ENCODE measurements at regions not wholly inside any gene's neighbourhood (a gene's known extent, or its start where the extent isn't known, plus 50 kb on each side); places are given as distances from the start of the nearest gene placed in this dataset.

GRCh38 chr1:198864695-198865094 lies 225.9 kb downstream of the PTPRC start:
- no peak overlapping the region for H3K14ac ChIP-seq (ENCODE audit: low read length in 2 of 2)
- H2AK5ac ChIP-seq (ENCODE audit: low read length, severe bottlenecking), result no peak overlapping the region
- H2BK5ac ChIP-seq (ENCODE audit: low read depth, low read length, poor library complexity, severe bottlenecking), result no peak overlapping the region
- WGBS, result no CpG with 5 or more reads among the region's 4 CpGs
- no peak overlapping the region for H2BK120ac ChIP-seq (ENCODE audit: low read depth, low read length)
- H3K4me2 ChIP-seq (ENCODE audit: low read length, poor library complexity, severe bottlenecking), result no peak overlapping the region
- H3K27ac ChIP-seq (ENCODE audit: low read length, poor library complexity, severe bottlenecking), result no peak overlapping the region
- H3K4ac ChIP-seq (ENCODE audit: low read depth in 1 of 2, low read length in 2 of 2), result no peak overlapping the region
- no peak overlapping the region for H3K9ac ChIP-seq (ENCODE audit: low read length)
- no peaks in the 10 kb centered on the region for H3K36me3 ChIP-seq (ENCODE audit: control insufficient read depth in 1 of 2, insufficient read depth in 2 of 2, low read depth in 1 of 2, low read length in 2 of 2)
- no peak overlapping the region for H2AFZ ChIP-seq (ENCODE audit: low read depth, low read length)
- no peak overlapping the region for H4K91ac ChIP-seq (ENCODE audit: low read length)
- no peak overlapping the region for H2BK15ac ChIP-seq (ENCODE audit: low read depth, poor library complexity, severe bottlenecking)
- H3K9me3 ChIP-seq (ENCODE audit: control insufficient read depth, low read length), result no peaks in the 10 kb centered on the region
- no peaks in the 10 kb centered on the region for H3K79me1 ChIP-seq (replicated peaks; ENCODE audit: low read length, poor library complexity, severe bottlenecking)
- no peak overlapping the region for H3K4me3 ChIP-seq (ENCODE audit: insufficient read depth in 1 of 2, low read depth in 1 of 2, low read length in 2 of 2)
- H3K23ac ChIP-seq (ENCODE audit: low read length in 2 of 2), result no peak overlapping the region
- no peak overlapping the region for H4K8ac ChIP-seq (ENCODE audit: low read length)
- no peak overlapping the region for H2BK12ac ChIP-seq (ENCODE audit: low read length in 2 of 2)
- H3K18ac ChIP-seq (ENCODE audit: low read depth in 1 of 2, low read length in 2 of 2), result no peak overlapping the region
- no peaks in the 10 kb centered on the region for H3K4me1 ChIP-seq (ENCODE audit: control insufficient read depth, insufficient read depth, low read depth, low read length)
- no peaks in the 10 kb centered on the region for H3K27me3 ChIP-seq (ENCODE audit: control insufficient read depth in 1 of 2, insufficient read depth in 1 of 2, low read length in 2 of 2)
- no peak for DNase-seq

- Histone ChIP-seq H3K27me3 (ENCODE audit: control insufficient read depth in 1 of 2, insufficient read depth in 1 of 2, low read length in 2 of 2) (no peaks in the 10 kb centered on the region), H2BK120ac (ENCODE audit: low read depth, low read length) (no peak overlapping the region)
These were observed 226.5 kb downstream of the PTPRC start for GRCh38 chr1:198865319-198865718.

GRCh38 chr1:198867182-198867581 lies 228.3 kb downstream of the PTPRC start:
- no peak overlapping the region for H3K14ac ChIP-seq (ENCODE audit: low read length in 2 of 2)
- H4K91ac ChIP-seq (ENCODE audit: low read length), result no peak overlapping the region
- no peaks in the 10 kb centered on the region for H3K9me3 ChIP-seq (ENCODE audit: control insufficient read depth, low read length)
- H3K4me3 ChIP-seq (ENCODE audit: insufficient read depth in 1 of 2, low read depth in 1 of 2, low read length in 2 of 2), result no peak overlapping the region
- H3K4ac ChIP-seq (ENCODE audit: low read depth in 1 of 2, low read length in 2 of 2), result no peak overlapping the region
- no peak overlapping the region for H3K9ac ChIP-seq (ENCODE audit: low read length)
- H2AFZ ChIP-seq (ENCODE audit: low read depth, low read length), result no peak overlapping the region
- H2AK5ac ChIP-seq (ENCODE audit: low read length, severe bottlenecking), result no peak overlapping the region
- WGBS, result 65% methylated on average over 4 of the region's 6 CpGs
- H2BK120ac ChIP-seq (ENCODE audit: low read depth, low read length), result no peak overlapping the region
- no peak for DNase-seq
- H2BK5ac ChIP-seq (ENCODE audit: low read depth, low read length, poor library complexity, severe bottlenecking), result no peak overlapping the region
- H3K36me3 ChIP-seq (ENCODE audit: control insufficient read depth in 1 of 2, insufficient read depth in 2 of 2, low read depth in 1 of 2, low read length in 2 of 2), result peaks cover 0 to 3% of the 10 kb centered on the region in 2 experiments
- H4K8ac ChIP-seq (ENCODE audit: low read length), result no peak overlapping the region
- no peaks in the 10 kb centered on the region for H3K79me1 ChIP-seq (replicated peaks; ENCODE audit: low read length, poor library complexity, severe bottlenecking)
- no peak overlapping the region for H2BK15ac ChIP-seq (ENCODE audit: low read depth, poor library complexity, severe bottlenecking)
- H3K27me3 ChIP-seq (ENCODE audit: control insufficient read depth in 1 of 2, insufficient read depth in 1 of 2, low read length in 2 of 2), result no peaks in the 10 kb centered on the region
- H3K27ac ChIP-seq (ENCODE audit: low read length, poor library complexity, severe bottlenecking), result no peak overlapping the region
- H3K4me2 ChIP-seq (ENCODE audit: low read length, poor library complexity, severe bottlenecking), result no peak overlapping the region
- no peak overlapping the region for H3K18ac ChIP-seq (ENCODE audit: low read depth in 1 of 2, low read length in 2 of 2)
- H2BK12ac ChIP-seq (ENCODE audit: low read length in 2 of 2), result no peak overlapping the region
- H3K23ac ChIP-seq (ENCODE audit: low read length in 2 of 2), result no peak overlapping the region
- H3K4me1 ChIP-seq (ENCODE audit: control insufficient read depth, insufficient read depth, low read depth, low read length), result no peaks in the 10 kb centered on the region

More at GRCh38 chr1:198865319-198865718, 226.5 kb downstream of the PTPRC start:
- 100% methylated on average over 1 of the region's 2 CpGs for WGBS
- no peak overlapping the region for H3K4ac ChIP-seq (ENCODE audit: low read depth in 1 of 2, low read length in 2 of 2)
- H2AK5ac ChIP-seq (ENCODE audit: low read length, severe bottlenecking), result no peak overlapping the region
- H4K91ac ChIP-seq (ENCODE audit: low read length), result no peak overlapping the region
- H3K23ac ChIP-seq (ENCODE audit: low read length in 2 of 2), result no peak overlapping the region
- no peak overlapping the region for H4K8ac ChIP-seq (ENCODE audit: low read length)
- no peak overlapping the region for H3K27ac ChIP-seq (ENCODE audit: low read length, poor library complexity, severe bottlenecking)
- no peaks in the 10 kb centered on the region for H3K9me3 ChIP-seq (ENCODE audit: control insufficient read depth, low read length)
- no peak overlapping the region for H3K9ac ChIP-seq (ENCODE audit: low read length)
- DNase-seq, result no peak
- no peak overlapping the region for H3K18ac ChIP-seq (ENCODE audit: low read depth in 1 of 2, low read length in 2 of 2)
- H2BK12ac ChIP-seq (ENCODE audit: low read length in 2 of 2), result no peak overlapping the region
- no peak overlapping the region for H2BK5ac ChIP-seq (ENCODE audit: low read depth, low read length, poor library complexity, severe bottlenecking)
- H3K4me2 ChIP-seq (ENCODE audit: low read length, poor library complexity, severe bottlenecking), result no peak overlapping the region
- no peak overlapping the region for H2AFZ ChIP-seq (ENCODE audit: low read depth, low read length)
- no peaks in the 10 kb centered on the region for H3K79me1 ChIP-seq (replicated peaks; ENCODE audit: low read length, poor library complexity, severe bottlenecking)
- no peaks in the 10 kb centered on the region for H3K36me3 ChIP-seq (ENCODE audit: control insufficient read depth in 1 of 2, insufficient read depth in 2 of 2, low read depth in 1 of 2, low read length in 2 of 2)
- no peaks in the 10 kb centered on the region for H3K4me1 ChIP-seq (ENCODE audit: control insufficient read depth, insufficient read depth, low read depth, low read length)
- H2BK15ac ChIP-seq (ENCODE audit: low read depth, poor library complexity, severe bottlenecking), result no peak overlapping the region
- no peak overlapping the region for H3K4me3 ChIP-seq (ENCODE audit: insufficient read depth in 1 of 2, low read depth in 1 of 2, low read length in 2 of 2)
- H3K14ac ChIP-seq (ENCODE audit: low read length in 2 of 2), result no peak overlapping the region

GRCh38 chr1:198873696-198874230 lies 234.9 kb downstream of the PTPRC start:
- no peak overlapping the region for H4K8ac ChIP-seq (ENCODE audit: low read length)
- no peak overlapping the region for H3K9ac ChIP-seq (ENCODE audit: low read length)
- no peak overlapping the region for H2AFZ ChIP-seq (ENCODE audit: low read depth, low read length)
- peaks cover 3% of the 10 kb centered on the region for H3K9me3 ChIP-seq (ENCODE audit: control insufficient read depth, low read length)
- H3K23ac ChIP-seq (ENCODE audit: low read length in 2 of 2), result no peak overlapping the region
- no peak overlapping the region for H3K4ac ChIP-seq (ENCODE audit: low read depth in 1 of 2, low read length in 2 of 2)
- H3K27ac ChIP-seq (ENCODE audit: low read length, poor library complexity, severe bottlenecking), result no peak overlapping the region
- 100% methylated on average over 1 of the region's 2 CpGs for WGBS
- no peak overlapping the region for H2BK5ac ChIP-seq (ENCODE audit: low read depth, low read length, poor library complexity, severe bottlenecking)
- no peak overlapping the region for H2BK12ac ChIP-seq (ENCODE audit: low read length in 2 of 2)
- DNase-seq, result no peak
- no peaks in the 10 kb centered on the region for H3K4me1 ChIP-seq (ENCODE audit: control insufficient read depth, insufficient read depth, low read depth, low read length)
- H2BK15ac ChIP-seq (ENCODE audit: low read depth, poor library complexity, severe bottlenecking), result no peak overlapping the region
- no peak overlapping the region for H3K4me3 ChIP-seq (ENCODE audit: insufficient read depth in 1 of 2, low read depth in 1 of 2, low read length in 2 of 2)
- H3K79me1 ChIP-seq (replicated peaks; ENCODE audit: low read length, poor library complexity, severe bottlenecking), result peaks cover 6% of the 10 kb centered on the region
- H3K36me3 ChIP-seq (ENCODE audit: control insufficient read depth in 1 of 2, insufficient read depth in 2 of 2, low read depth in 1 of 2, low read length in 2 of 2), result peaks cover 0 to 12% of the 10 kb centered on the region in 2 experiments
- H3K27me3 ChIP-seq (ENCODE audit: control insufficient read depth in 1 of 2, insufficient read depth in 1 of 2, low read length in 2 of 2), result no peaks in the 10 kb centered on the region
- no peak overlapping the region for H4K91ac ChIP-seq (ENCODE audit: low read length)
- no peak overlapping the region for H3K14ac ChIP-seq (ENCODE audit: low read length in 2 of 2)
- H3K18ac ChIP-seq (ENCODE audit: low read depth in 1 of 2, low read length in 2 of 2), result no peak overlapping the region
- no peak overlapping the region for H2BK120ac ChIP-seq (ENCODE audit: low read depth, low read length)
- H3K4me2 ChIP-seq (ENCODE audit: low read length, poor library complexity, severe bottlenecking), result no peak overlapping the region
- H2AK5ac ChIP-seq (ENCODE audit: low read length, severe bottlenecking), result no peak overlapping the region

Measured in mesenchymal stem cell (in vitro differentiated cells and primary cell).